ENCODE measurements at regions not wholly inside any gene's neighbourhood (a gene's known extent, or its start where the extent isn't known, plus 50 kb on each side); places are given as distances from the start of the nearest gene placed in this dataset.

DNA sequence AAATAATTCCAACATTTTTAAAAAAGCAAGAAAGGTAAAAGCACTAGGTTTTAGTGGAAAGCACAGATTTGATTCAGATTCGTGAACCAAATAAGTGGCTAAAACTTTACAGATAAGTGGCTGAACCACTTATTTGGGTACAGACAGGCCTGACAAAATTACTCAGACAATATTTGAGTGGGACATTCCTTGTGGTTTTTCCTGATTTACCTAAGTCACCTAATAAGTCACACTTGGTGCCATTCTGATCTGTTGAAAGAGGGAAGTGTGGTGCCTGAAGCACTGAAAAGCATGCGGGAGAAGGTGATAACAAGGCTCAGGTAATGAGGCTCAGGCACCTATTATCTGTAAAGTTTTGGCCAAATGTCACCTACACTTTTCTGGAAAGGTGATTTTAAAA is 81.6 kb upstream of the CD55 start:
- TF ChIP-seq, protein P1, sequence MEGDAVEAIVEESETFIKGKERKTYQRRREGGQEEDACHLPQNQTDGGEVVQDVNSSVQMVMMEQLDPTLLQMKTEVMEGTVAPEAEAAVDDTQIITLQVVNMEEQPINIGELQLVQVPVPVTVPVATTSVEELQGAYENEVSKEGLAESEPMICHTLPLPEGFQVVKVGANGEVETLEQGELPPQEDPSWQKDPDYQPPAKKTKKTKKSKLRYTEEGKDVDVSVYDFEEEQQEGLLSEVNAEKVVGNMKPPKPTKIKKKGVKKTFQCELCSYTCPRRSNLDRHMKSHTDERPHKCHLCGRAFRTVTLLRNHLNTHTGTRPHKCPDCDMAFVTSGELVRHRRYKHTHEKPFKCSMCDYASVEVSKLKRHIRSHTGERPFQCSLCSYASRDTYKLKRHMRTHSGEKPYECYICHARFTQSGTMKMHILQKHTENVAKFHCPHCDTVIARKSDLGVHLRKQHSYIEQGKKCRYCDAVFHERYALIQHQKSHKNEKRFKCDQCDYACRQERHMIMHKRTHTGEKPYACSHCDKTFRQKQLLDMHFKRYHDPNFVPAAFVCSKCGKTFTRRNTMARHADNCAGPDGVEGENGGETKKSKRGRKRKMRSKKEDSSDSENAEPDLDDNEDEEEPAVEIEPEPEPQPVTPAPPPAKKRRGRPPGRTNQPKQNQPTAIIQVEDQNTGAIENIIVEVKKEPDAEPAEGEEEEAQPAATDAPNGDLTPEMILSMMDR (conservative IDR thresholded peaks at IDR 0.05; ENCODE audit: low read depth, low read length), result no peak
- TF ChIP-seq EZH2 (IDR thresholded peaks at IDR 0.05; ENCODE audit: borderline replicate concordance, low read depth, low read length, poor library complexity, severe bottlenecking), result no peak
